ENCODE measurements at regions not wholly inside any gene's neighbourhood (a gene's known extent, or its start where the extent isn't known, plus 50 kb on each side); places are given as distances from the start of the nearest gene placed in this dataset.

DNA sequence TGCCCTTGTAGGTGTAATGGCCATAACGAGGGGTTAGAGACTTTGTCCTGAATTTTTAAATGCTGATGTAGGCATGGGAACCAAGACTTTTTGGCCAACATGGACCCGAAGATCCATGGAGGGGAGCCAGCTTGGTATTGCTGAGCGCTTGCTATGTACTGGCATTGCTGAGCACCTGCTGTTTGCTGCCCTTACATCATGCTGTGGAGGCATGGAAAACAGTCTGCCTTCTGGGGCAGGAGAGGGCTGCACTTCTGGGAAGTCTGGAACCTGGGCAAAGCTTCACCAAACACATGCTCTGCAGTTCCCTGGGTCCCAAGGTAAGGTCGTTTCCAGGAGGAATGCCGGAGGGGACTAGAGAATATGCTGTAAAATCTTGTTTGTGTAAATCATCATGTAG, 86.3 kb upstream of the CNIH3 start:
- TF ChIP-seq, protein P1, sequence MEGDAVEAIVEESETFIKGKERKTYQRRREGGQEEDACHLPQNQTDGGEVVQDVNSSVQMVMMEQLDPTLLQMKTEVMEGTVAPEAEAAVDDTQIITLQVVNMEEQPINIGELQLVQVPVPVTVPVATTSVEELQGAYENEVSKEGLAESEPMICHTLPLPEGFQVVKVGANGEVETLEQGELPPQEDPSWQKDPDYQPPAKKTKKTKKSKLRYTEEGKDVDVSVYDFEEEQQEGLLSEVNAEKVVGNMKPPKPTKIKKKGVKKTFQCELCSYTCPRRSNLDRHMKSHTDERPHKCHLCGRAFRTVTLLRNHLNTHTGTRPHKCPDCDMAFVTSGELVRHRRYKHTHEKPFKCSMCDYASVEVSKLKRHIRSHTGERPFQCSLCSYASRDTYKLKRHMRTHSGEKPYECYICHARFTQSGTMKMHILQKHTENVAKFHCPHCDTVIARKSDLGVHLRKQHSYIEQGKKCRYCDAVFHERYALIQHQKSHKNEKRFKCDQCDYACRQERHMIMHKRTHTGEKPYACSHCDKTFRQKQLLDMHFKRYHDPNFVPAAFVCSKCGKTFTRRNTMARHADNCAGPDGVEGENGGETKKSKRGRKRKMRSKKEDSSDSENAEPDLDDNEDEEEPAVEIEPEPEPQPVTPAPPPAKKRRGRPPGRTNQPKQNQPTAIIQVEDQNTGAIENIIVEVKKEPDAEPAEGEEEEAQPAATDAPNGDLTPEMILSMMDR (conservative IDR thresholded peaks at IDR 0.05; ENCODE audit: low read length): no peak
- no peak for TF ChIP-seq EZH2phosphoT487 (IDR thresholded peaks at IDR 0.05; ENCODE audit: borderline replicate concordance, low read depth, low read length)
